Activated CD8-positive, alpha-beta memory T cell treated with anti-CD3 and anti-CD28 coated beads, Interleukin-2, amount 50 U/mL, for 24 hours (primary cell): ENCODE measurements at regions not wholly inside any gene's neighbourhood (a gene's known extent, or its start where the extent isn't known, plus 50 kb on each side); places are given as distances from the start of the nearest gene placed in this dataset.

ENCODE experiments used
- DNase-seq: peaks from one replicate; pipeline ENCODE4 v3.0.0-alpha.2; 2020; ENCODE audit errors: extremely low read depth

GRCh38 chr3:70840106-70840870, 527.9 kb upstream of the MDFIC2 start:
- no peak for DNase-seq

- no peak for DNase-seq
Observed at GRCh38 chr3:70833239-70833960, 521.0 kb upstream of the MDFIC2 start.

- DNase-seq: no peak
Observed at GRCh38 chr3:70832834-70833205, 520.4 kb upstream of the MDFIC2 start.

GRCh38 chr3:70832089-70832833, 519.8 kb upstream of the MDFIC2 start:
- DNase-seq: no peak

- no peak for DNase-seq
Observed at GRCh38 chr3:70829092-70829491, 516.7 kb upstream of the MDFIC2 start.

- no peak for DNase-seq
Observed at GRCh38 chr3:70824773-70825172, 512.3 kb upstream of the MDFIC2 start.

- no peak for DNase-seq
Observed at GRCh38 chr3:70824078-70824477, 511.6 kb upstream of the MDFIC2 start.

- DNase-seq: no peak
Observed at GRCh38 chr3:70823622-70824021, 511.2 kb upstream of the MDFIC2 start.

- no peak for DNase-seq
Observed at GRCh38 chr3:70822669-70823068, 510.2 kb upstream of the MDFIC2 start.

GRCh38 chr3:70821602-70822001, 509.2 kb upstream of the MDFIC2 start:
- DNase-seq: no peak

GRCh38 chr3:70820397-70820796, 508.0 kb upstream of the MDFIC2 start:
- no peak for DNase-seq

- DNase-seq: no peak
Observed at GRCh38 chr3:70818145-70818544, 505.7 kb upstream of the MDFIC2 start.

GRCh38 chr3:70816346-70816745, 503.9 kb upstream of the MDFIC2 start:
- DNase-seq: no peak

- DNase-seq: no peak
Observed at GRCh38 chr3:70815817-70816216, 503.4 kb upstream of the MDFIC2 start.

GRCh38 chr3:70813311-70813710, 500.9 kb upstream of the MDFIC2 start:
- no peak for DNase-seq

- DNase-seq: no peak
Observed at GRCh38 chr3:70811880-70812279, 499.4 kb upstream of the MDFIC2 start.

- no peak for DNase-seq
Observed at GRCh38 chr3:70808881-70809280, 496.4 kb upstream of the MDFIC2 start.

- DNase-seq: no peak
Observed at GRCh38 chr3:70806556-70806955, 494.1 kb upstream of the MDFIC2 start.

GRCh38 chr3:70806021-70806420, 493.6 kb upstream of the MDFIC2 start:
- DNase-seq: no peak

- no peak for DNase-seq
Observed at GRCh38 chr3:70805061-70805889, 492.8 kb upstream of the MDFIC2 start.

GRCh38 chr3:70803891-70804290, 491.5 kb upstream of the MDFIC2 start:
- no peak for DNase-seq

GRCh38 chr3:70803319-70803718, 490.9 kb upstream of the MDFIC2 start:
- no peak for DNase-seq
